Cardiac septum (tissue), 1 donor: ENCODE measurements at regions not wholly inside any gene's neighbourhood (a gene's known extent, or its start where the extent isn't known, plus 50 kb on each side); places are given as distances from the start of the nearest gene placed in this dataset.
"Not testable (repeated sequence)": the region's sequence is repeated elsewhere in the genome, so short reads cannot be mapped to it uniquely, and the experiment has no call there.

ENCODE experiments used
- DNase-seq: peaks from one replicate; pipeline ENCODE4 v3.0.0-alpha.2; 2020; ENCODE audit warnings: low spot score
- intact Hi-C: fragments of 100-400 bp; cut with DNase I; formaldehyde crosslinking; loops from one replicate; pipeline ENCODE4 v1.14.0; 2022
- donor health status: DM: no; HTN: no; CAD: no.

GRCh38 chr12:90533828-90534227 is 421.1 kb downstream of the CCER1 start:
- DNase-seq, intact Hi-C loops: not testable (repeated sequence)

- no peak for DNase-seq
- intact Hi-C loops = no loop called here
Measured at GRCh38 chr12:90520002-90520734, 434.8 kb downstream of the CCER1 start.

- intact Hi-C loops = no loop called here
- no peak for DNase-seq
Measured at GRCh38 chr12:90519285-90519684, 435.7 kb downstream of the CCER1 start.

- intact Hi-C loops = no loop called here
- no peak for DNase-seq
Measured at GRCh38 chr12:90515199-90516175, 439.5 kb downstream of the CCER1 start.

GRCh38 chr12:90514325-90514724 is 440.7 kb downstream of the CCER1 start:
- intact Hi-C loops = no loop called here
- no peak for DNase-seq

GRCh38 chr12:90512518-90512917 is 442.5 kb downstream of the CCER1 start:
- DNase-seq = no peak
- intact Hi-C loops = no loop called here

GRCh38 chr12:90510948-90511347 is 444.0 kb downstream of the CCER1 start:
- no peak for DNase-seq
- intact Hi-C loops = no loop called here

GRCh38 chr12:90504806-90505205 is 450.2 kb downstream of the CCER1 start:
- intact Hi-C loops = no loop called here
- no peak for DNase-seq

- DNase-seq = no peak
- intact Hi-C loops = no loop called here
Measured at GRCh38 chr12:90502070-90502469, 452.9 kb downstream of the CCER1 start.

- intact Hi-C loops = no loop called here
- no peak for DNase-seq
Measured at GRCh38 chr12:90501412-90501811, 453.6 kb downstream of the CCER1 start.

GRCh38 chr12:90499795-90500194 is 455.2 kb downstream of the CCER1 start:
- intact Hi-C loops = no loop called here
- DNase-seq = no peak

- DNase-seq = no peak
- intact Hi-C loops = no loop called here
Measured at GRCh38 chr12:90497923-90498545, 456.9 kb downstream of the CCER1 start.

GRCh38 chr12:90490355-90490754 is 464.6 kb downstream of the CCER1 start:
- intact Hi-C loops = no loop called here
- DNase-seq = no peak

GRCh38 chr12:90489141-90489540 is 465.8 kb downstream of the CCER1 start:
- no peak for DNase-seq
- intact Hi-C loops = no loop called here

- intact Hi-C loops = no loop called here
- DNase-seq = no peak
Measured at GRCh38 chr12:90485560-90485959, 469.4 kb downstream of the CCER1 start.

GRCh38 chr12:90484094-90484493 is 470.9 kb downstream of the CCER1 start:
- intact Hi-C loops = no loop called here
- no peak for DNase-seq

GRCh38 chr12:90481748-90482147 is 473.2 kb downstream of the CCER1 start:
- DNase-seq = no peak

GRCh38 chr12:90479237-90479636 is 475.7 kb downstream of the CCER1 start:
- DNase-seq = no peak
- intact Hi-C loops = no loop called here

More at GRCh38 chr12:90481748-90482147, 473.2 kb downstream of the CCER1 start:
- intact Hi-C loops = no loop called here

- DNase-seq = no peak
- intact Hi-C loops = no loop called here
Measured at GRCh38 chr12:90473831-90474230, 481.1 kb downstream of the CCER1 start.

- intact Hi-C loops = no loop called here
- DNase-seq = no peak
Measured at GRCh38 chr12:90460681-90461080, 494.3 kb downstream of the CCER1 start.
